ENCODE measurements at regions not wholly inside any gene's neighbourhood (a gene's known extent, or its start where the extent isn't known, plus 50 kb on each side); places are given as distances from the start of the nearest gene placed in this dataset.

DNA sequence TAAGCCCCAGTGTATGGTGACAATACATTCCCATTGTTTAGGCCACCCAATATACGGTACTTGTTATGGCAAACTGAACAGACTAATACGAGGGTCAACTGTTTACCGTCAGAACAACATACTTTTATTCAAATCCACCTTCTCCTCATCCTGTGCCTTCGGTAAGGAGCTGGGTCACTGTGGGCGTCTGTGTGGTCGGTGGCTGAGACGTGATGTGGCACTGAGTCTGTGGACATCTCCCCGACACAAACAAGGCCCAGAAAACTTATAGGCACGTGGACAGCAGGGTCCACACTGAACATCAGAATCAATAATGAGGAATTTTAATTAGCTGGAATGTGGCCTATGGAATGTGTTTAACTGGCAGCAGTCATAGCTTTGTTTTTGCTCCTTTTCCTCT lies 154.3 kb upstream of the IRX2 start:
- Mint-ChIP-seq H3K4me1 (no peaks in the 10 kb centered on the region), H3K4me3 (no peak overlapping the region), H3K27me3 (no peaks in the 10 kb centered on the region), H3K9me3 (peaks cover 0 to 8% of the 10 kb centered on the region in 2 donors), H3K27ac (no peak overlapping the region)
- ATAC-seq = no peak
- DNase-seq = no peak

- no peak overlapping the region for H3K4me3 Mint-ChIP-seq
- peaks cover 0 to 8% of the 10 kb centered on the region in 2 donors for H3K9me3 Mint-ChIP-seq
- H3K27me3 Mint-ChIP-seq = no peaks in the 10 kb centered on the region
- no peak for ATAC-seq
- H3K4me1 Mint-ChIP-seq = no peaks in the 10 kb centered on the region
- no peak for DNase-seq
- no peak overlapping the region for H3K27ac Mint-ChIP-seq
Observed at GRCh38 chr5:2904956-2905355, 153.5 kb upstream of the IRX2 start.

DNA sequence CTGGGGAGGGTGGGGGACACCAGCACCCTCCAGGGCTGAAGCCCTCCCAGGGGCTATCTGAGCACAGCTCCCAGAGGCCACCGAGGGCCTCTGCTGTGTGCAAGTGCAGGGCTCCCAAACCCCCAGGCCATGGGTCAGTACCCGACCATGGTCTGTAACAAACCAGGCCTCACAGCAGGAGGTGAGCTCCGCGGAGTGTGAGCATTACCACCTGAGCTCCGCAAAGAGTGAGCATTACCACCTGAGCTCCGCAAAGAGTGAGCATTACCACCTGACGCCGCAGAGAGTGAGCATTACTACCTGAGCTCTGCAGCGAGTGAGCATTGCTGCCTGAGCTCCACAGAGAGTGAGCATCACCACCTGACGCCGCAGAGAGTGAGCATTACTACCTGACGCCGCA lies 152.9 kb upstream of the IRX2 start:
- H3K9me3 Mint-ChIP-seq = peaks cover 0 to 8% of the 10 kb centered on the region in 2 donors
- H3K27ac Mint-ChIP-seq = no peak overlapping the region
- DNase-seq (no peak), ATAC-seq (no peak)
- H3K4me1 Mint-ChIP-seq = no peaks in the 10 kb centered on the region
- H3K27me3 Mint-ChIP-seq = no peaks in the 10 kb centered on the region
- no peak overlapping the region for H3K4me3 Mint-ChIP-seq

DNA sequence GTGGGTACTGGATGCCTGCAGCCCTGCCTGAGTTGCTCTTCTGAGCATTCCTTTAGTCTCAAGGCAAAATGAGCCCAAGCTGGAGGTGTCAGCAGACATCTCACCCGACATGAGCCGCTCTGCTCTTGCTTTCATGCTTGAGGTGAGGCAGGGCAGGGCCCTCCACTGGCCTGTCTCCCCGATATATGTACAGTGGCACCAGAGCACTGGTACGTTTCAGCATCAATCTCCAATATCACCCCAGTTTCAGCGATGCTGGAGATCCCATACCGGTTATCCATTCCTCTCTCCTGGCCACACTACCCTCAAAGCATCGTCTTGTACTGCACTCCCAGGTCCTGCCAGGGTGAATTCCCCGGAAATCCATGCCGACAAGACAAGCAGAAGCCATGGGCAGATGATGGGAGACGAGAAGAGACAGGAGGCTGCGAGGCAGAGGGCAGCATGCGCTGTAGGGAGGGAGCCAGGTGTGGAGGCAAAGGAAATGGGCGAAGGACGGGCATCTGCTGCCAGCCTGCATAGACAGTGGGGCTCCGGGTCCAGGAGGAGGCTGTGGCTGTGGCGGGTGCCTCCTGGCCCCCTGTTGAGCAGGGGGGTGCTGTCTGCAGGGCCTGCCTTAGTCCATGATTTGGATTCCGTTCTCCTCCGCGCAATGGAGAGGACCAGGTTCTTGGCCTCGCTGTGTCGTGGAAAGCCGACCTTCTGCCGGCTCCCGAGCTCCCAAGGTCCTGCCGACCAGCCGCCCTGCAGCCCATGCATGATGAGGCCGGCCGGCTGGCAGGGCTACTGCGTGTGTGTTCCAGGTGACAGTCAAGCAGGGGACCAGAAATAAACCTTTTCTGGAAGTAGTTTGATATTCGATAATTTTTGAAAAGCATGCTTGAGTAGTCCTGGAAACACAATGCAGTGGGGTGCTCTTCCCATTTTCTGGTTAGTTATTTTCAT lies 152.2 kb upstream of the IRX2 start:
- Mint-ChIP-seq H3K27me3 (no peaks in the 10 kb centered on the region), H3K4me1 (no peaks in the 10 kb centered on the region), H3K4me3 (no peak overlapping the region), H3K9me3 (peaks cover 0 to 8% of the 10 kb centered on the region in 2 donors), H3K27ac (no peak overlapping the region)
- DNase-seq = no peak
- no peak for ATAC-seq

DNA sequence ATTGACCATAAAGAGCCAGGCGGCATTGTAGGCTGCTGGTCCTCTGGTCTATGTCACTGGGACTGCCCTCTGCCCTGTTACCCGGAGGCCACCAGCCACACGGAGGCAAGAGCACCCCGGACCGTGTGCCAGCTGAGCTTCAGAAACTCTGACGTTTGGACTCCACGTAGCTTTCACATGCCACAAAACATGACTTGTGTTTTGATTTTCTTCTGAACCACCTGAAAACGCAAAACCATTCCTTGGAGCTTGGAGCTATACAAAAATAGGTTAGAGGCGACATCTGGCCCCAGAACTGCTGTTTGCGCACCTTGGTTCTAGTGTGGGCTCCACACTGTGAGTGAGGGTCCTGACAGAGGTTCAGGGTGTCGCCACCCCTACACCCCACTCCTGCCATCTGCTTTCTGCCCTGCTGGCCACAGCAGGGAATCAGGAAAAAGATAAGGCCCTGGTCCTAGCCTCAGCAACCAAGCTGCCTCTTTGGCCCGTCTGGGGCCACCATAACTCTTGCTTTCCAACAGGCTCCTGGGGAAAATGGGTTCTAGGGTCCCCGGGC lies 151.3 kb upstream of the IRX2 start:
- ATAC-seq = no peak
- Mint-ChIP-seq H3K27me3 (no peaks in the 10 kb centered on the region), H3K9me3 (peaks cover 0 to 8% of the 10 kb centered on the region in 2 donors), H3K27ac (no peak overlapping the region), H3K4me1 (no peaks in the 10 kb centered on the region), H3K4me3 (no peak overlapping the region)
- DNase-seq = no peak

DNA sequence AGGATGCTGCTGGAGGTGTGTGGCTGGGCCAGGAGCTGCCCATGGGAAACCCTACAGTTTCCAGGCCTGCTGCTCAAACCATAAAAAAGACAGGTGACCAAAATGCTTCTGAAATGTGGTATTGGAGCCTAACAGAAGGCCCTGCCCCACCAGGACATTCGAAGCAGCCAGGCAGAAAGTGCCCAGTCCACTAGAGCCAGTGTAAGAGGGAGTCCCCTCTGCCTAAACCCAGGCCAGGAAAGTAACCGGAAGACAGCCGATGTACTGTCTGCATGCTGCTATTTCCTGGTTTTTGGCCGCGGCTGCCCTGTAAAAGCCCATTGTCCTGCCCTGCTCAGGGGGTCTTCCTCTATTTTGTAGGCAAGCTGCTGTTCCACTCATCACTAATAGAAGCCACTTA lies 150.7 kb upstream of the IRX2 start:
- Mint-ChIP-seq H3K4me3 (no peak overlapping the region), H3K27me3 (no peaks in the 10 kb centered on the region), H3K27ac (no peak overlapping the region), H3K4me1 (no peaks in the 10 kb centered on the region), H3K9me3 (peaks cover 0 to 8% of the 10 kb centered on the region in 2 donors)
- ATAC-seq = no peak
- DNase-seq = no peak

DNA sequence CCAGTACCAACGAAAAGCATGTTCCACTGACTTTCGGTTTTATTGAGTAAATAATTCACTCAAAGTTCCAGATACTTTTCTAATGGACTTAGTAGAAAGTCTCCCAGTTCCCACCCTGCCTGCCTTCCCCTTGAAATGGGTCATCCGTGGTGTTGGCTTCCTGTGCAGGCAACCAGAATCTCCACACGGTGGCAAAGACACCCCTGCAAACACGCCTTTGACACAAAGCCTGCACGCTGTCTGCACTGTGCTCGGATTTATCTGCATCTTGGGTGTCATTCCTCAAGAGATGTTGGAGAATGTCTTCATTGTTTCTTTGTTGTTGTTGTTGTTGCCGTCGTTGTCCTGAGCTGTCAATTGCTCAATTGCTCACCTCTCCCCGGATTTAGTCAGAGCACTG lies 150.0 kb upstream of the IRX2 start:
- ATAC-seq (no peak), DNase-seq (no peak)
- Mint-ChIP-seq H3K27ac (no peak overlapping the region), H3K4me1 (no peaks in the 10 kb centered on the region), H3K27me3 (no peaks in the 10 kb centered on the region), H3K9me3 (peaks cover 0 to 8% of the 10 kb centered on the region in 2 donors), H3K4me3 (no peak overlapping the region)

DNA sequence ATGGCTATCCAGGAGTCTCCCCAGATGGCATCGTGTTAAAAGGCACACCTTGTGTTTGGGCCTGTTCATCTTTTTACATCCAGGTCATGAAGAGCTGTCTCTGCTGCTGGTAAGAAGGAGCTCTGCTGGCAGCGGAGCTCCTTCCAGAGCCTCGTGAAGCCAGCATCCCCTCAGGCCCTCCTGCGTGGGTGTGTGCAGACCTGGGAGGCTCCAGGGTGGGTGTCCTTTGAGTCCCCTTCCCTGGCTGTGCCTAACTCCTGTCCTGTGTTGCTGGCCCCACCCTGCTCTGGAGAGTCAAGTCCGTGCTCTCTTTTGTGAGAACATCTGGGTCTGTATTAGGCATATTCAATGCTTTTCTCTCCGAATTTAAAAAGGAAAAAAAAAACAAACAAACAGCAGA lies 149.6 kb upstream of the IRX2 start:
- ATAC-seq (no peak), DNase-seq (no peak)
- no peak overlapping the region for H3K27ac Mint-ChIP-seq
- peaks cover 0 to 8% of the 10 kb centered on the region in 2 donors for H3K9me3 Mint-ChIP-seq
- H3K4me3 Mint-ChIP-seq = no peak overlapping the region
- no peaks in the 10 kb centered on the region for H3K27me3 Mint-ChIP-seq
- H3K4me1 Mint-ChIP-seq = no peaks in the 10 kb centered on the region

- Mint-ChIP-seq H3K27ac (peak overlapping the region in 1 of 2 donors; percentile 57), H3K4me1 (no peaks in the 10 kb centered on the region), H3K9me3 (peaks cover 0 to 8% of the 10 kb centered on the region in 2 donors), H3K27me3 (no peaks in the 10 kb centered on the region), H3K4me3 (no peak overlapping the region)
- ATAC-seq (no peak), DNase-seq (no peak)
Observed at GRCh38 chr5:2900360-2900759, 148.9 kb upstream of the IRX2 start.

- Mint-ChIP-seq H3K4me3 (no peak overlapping the region), H3K27ac (no peak overlapping the region)
- DNase-seq = no peak
Observed at GRCh38 chr5:2899311-2899710, 147.8 kb upstream of the IRX2 start.

DNA sequence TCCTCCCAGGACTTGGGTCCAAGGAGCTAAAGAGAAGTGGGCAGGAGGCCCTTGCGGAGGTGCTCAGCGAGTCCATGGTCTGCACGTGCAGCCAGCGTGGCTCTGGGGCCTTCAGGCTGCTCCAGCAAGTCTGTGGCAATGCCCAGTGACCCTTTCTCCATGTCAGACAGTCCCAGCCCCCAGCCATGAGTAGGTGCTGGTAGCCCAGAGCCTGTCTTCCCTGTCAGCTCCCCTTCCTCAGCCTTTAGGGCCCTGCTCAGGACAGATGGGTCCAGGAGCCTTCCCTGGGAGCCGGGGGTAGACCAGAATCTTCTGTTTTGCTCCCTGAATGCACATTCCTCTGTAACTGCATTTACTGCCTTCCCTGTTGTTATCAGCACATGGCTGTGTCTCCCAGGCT lies 147.2 kb upstream of the IRX2 start:
- H3K4me3 Mint-ChIP-seq = no peak overlapping the region
- H3K4me1 Mint-ChIP-seq = no peaks in the 10 kb centered on the region
- DNase-seq (no peak), ATAC-seq (no peak)
- H3K27ac Mint-ChIP-seq = no peak overlapping the region
- no peaks in the 10 kb centered on the region for H3K27me3 Mint-ChIP-seq
- H3K9me3 Mint-ChIP-seq = peaks cover 0 to 8% of the 10 kb centered on the region in 2 donors

More at GRCh38 chr5:2899311-2899710, 147.8 kb upstream of the IRX2 start:
- Mint-ChIP-seq H3K27me3 (no peaks in the 10 kb centered on the region), H3K4me1 (no peaks in the 10 kb centered on the region), H3K9me3 (peaks cover 0 to 8% of the 10 kb centered on the region in 2 donors)
- ATAC-seq = no peak

GRCh38 chr5:2897276-2897961 lies 145.9 kb upstream of the IRX2 start:
- Mint-ChIP-seq H3K27me3 (no peaks in the 10 kb centered on the region), H3K4me1 (no peaks in the 10 kb centered on the region), H3K27ac (no peak overlapping the region), H3K4me3 (no peak overlapping the region), H3K9me3 (peaks cover 0 to 8% of the 10 kb centered on the region in 2 donors)
- DNase-seq (no peak), ATAC-seq (peak; percentile 35)

GRCh38 chr5:2896371-2897275 lies 145.1 kb upstream of the IRX2 start:
- no peak for ATAC-seq

GRCh38 chr5:2895876-2896275 lies 144.4 kb upstream of the IRX2 start:
- H3K27ac Mint-ChIP-seq = no peak overlapping the region
- no peaks in the 10 kb centered on the region for H3K4me1 Mint-ChIP-seq
- DNase-seq = no peak
- no peak overlapping the region for H3K4me3 Mint-ChIP-seq
- H3K9me3 Mint-ChIP-seq = peaks cover 0 to under 1% of the 10 kb centered on the region in 2 donors
- H3K27me3 Mint-ChIP-seq = no peaks in the 10 kb centered on the region
- ATAC-seq = peak; percentile 43

More at GRCh38 chr5:2896371-2897275, 145.1 kb upstream of the IRX2 start:
- Mint-ChIP-seq H3K4me3 (no peak overlapping the region), H3K27ac (no peak overlapping the region), H3K4me1 (no peaks in the 10 kb centered on the region), H3K9me3 (peaks cover 0 to 4% of the 10 kb centered on the region in 2 donors), H3K27me3 (no peaks in the 10 kb centered on the region)
- DNase-seq = no peak

DNA sequence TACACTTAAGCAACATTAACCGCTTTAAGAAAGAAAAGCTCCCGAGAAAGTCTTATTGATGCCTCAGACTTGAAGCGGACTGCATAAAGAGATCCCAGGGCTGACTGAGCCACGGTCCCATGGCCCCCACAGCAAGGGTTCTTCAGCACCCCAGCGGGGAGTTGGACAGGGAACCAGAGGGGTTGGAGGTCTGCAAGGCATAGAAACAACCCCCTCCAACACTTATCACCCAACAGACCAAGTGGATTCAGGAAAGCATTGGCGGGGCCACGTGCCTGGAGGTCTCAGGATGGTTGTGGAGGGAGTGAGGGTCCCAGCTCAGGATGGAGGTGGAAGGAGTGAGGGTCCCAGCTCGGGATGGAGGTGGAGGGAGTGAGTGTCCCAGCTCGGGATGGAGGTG lies 143.7 kb upstream of the IRX2 start:
- Mint-ChIP-seq H3K27me3 (no peaks in the 10 kb centered on the region), H3K4me3 (no peak overlapping the region)

More for the DNA sequence above, 143.7 kb upstream of the IRX2 start:
- H3K27ac Mint-ChIP-seq = no peak overlapping the region
- no peaks in the 10 kb centered on the region for H3K4me1 Mint-ChIP-seq
- peaks cover 0 to 4% of the 10 kb centered on the region in 2 donors for H3K9me3 Mint-ChIP-seq
- DNase-seq = no peak
- no peak for ATAC-seq

Data from stimulated activated naive CD8-positive, alpha-beta T cell treated with anti-CD3 and anti-CD28 coated beads, Interleukin-15, amount 100 ng/mL, for 72 hours (primary cell).